ENCODE measurements at regions not wholly inside any gene's neighbourhood (a gene's known extent, or its start where the extent isn't known, plus 50 kb on each side); places are given as distances from the start of the nearest gene placed in this dataset.

DNA sequence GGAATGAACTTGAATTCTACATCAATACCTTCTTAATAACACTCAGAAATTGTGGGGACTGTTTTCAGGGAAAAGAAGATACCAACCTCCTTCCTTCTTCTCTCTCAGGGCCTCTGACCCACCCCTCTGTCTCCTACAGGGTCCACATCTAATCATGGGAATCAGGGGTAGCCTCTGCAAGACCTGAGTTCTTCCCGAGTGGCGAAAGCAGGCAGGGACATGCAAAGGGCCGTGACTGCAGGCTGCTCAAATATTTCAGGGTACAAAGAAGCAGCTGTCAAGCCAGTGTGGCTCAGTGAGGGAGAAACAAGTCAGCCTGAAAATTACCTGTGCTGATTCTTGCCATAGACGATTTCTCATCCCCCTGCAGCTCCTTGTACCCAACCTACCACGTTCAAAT is 123.1 kb upstream of the PARP11 start:
- H3K4me2 ChIP-seq (ENCODE audit: unreplicated experiment): no peak overlapping the region
- H3K4me3 ChIP-seq: no peak overlapping the region
- H3K36me3 ChIP-seq (ENCODE audit: low read depth): no peaks in the 10 kb centered on the region
- 17 to 20% methylated on average over 5 of the region's 5 CpGs for WGBS, 2 experiments (ENCODE audit: low coverage in 1 of 2, low lambda C conversion rate in 2 of 2, missing lambda C conversion rate in 2 of 2)
- no peak overlapping the region for H2AFZ ChIP-seq
- H3K27ac ChIP-seq: no peak overlapping the region
- H3K9ac ChIP-seq: no peak overlapping the region
- H3K9me2 ChIP-seq (ENCODE audit: insufficient read depth): no peaks in the 10 kb centered on the region
- in situ Hi-C loops (cut with MboI): no loop called here
- no peaks in the 10 kb centered on the region for H3K79me2 ChIP-seq (ENCODE audit: insufficient read depth)
- peaks cover 18% of the 10 kb centered on the region for H3K27me3 ChIP-seq (replicated peaks; ENCODE audit: insufficient read depth)
- H3K4me1 ChIP-seq (ENCODE audit: insufficient read depth): no peaks in the 10 kb centered on the region
- no peaks in the 10 kb centered on the region for H3K9me3 ChIP-seq (ENCODE audit: low read depth)
- H4K20me1 ChIP-seq (ENCODE audit: insufficient read depth): no peaks in the 10 kb centered on the region
- DNase-seq: no peak
- TF ChIP-seq EZH2 (IDR thresholded peaks at IDR 0.05; ENCODE audit: insufficient read depth, poor library complexity, severe bottlenecking) (no peak), EZH2phosphoT487 (IDR thresholded peaks at IDR 0.05; ENCODE audit: insufficient read depth, low read depth) (no peak)
- no peaks in the 10 kb centered on the region for H3F3A ChIP-seq (ENCODE audit: insufficient read depth)

DNA sequence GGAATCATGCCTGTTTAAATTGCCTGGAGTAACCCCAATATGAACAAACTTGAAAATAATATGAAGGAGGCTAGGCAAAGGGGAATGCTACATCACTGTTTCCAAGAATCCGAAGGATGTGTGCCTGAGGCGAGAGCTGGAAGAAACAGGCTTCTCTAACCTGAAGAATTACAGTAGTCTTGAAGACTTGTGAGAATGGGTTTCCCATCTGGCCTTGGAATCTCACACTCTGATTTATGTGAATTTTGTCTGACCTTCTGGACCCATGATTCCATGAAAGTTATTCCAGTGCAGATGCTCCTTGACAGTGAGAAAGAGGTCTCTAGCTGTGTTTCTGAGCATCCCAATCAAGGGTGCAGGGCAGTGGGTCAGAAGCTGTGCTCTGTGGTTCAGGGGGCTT is 122.1 kb upstream of the PARP11 start:
- no peaks in the 10 kb centered on the region for H4K20me1 ChIP-seq (ENCODE audit: insufficient read depth)
- peaks cover 20% of the 10 kb centered on the region for H3K27me3 ChIP-seq (replicated peaks; ENCODE audit: insufficient read depth)
- no peak for TF ChIP-seq EZH2phosphoT487 (IDR thresholded peaks at IDR 0.05; ENCODE audit: insufficient read depth, low read depth)
- TF ChIP-seq EZH2 (IDR thresholded peaks at IDR 0.05; ENCODE audit: insufficient read depth, poor library complexity, severe bottlenecking): no peak
- no peaks in the 10 kb centered on the region for H3K4me1 ChIP-seq (ENCODE audit: insufficient read depth)
- H3K9me3 ChIP-seq (ENCODE audit: low read depth): no peaks in the 10 kb centered on the region
- no peaks in the 10 kb centered on the region for H3K79me2 ChIP-seq (ENCODE audit: insufficient read depth)
- in situ Hi-C loops (cut with MboI): no loop called here
- no peaks in the 10 kb centered on the region for H3K9me2 ChIP-seq (ENCODE audit: insufficient read depth)
- H3K4me2 ChIP-seq (ENCODE audit: unreplicated experiment): no peak overlapping the region
- no peaks in the 10 kb centered on the region for H3K36me3 ChIP-seq (ENCODE audit: low read depth)
- H3K27ac ChIP-seq: no peak overlapping the region
- no peaks in the 10 kb centered on the region for H3F3A ChIP-seq (ENCODE audit: insufficient read depth)
- no peak overlapping the region for H2AFZ ChIP-seq
- no peak for DNase-seq
- 51 to 57% methylated on average over 2 of the region's 2 CpGs for WGBS, 2 experiments (ENCODE audit: low coverage in 1 of 2, low lambda C conversion rate in 2 of 2, missing lambda C conversion rate in 2 of 2)
- H3K9ac ChIP-seq: no peak overlapping the region
- H3K4me3 ChIP-seq: no peak overlapping the region

DNA sequence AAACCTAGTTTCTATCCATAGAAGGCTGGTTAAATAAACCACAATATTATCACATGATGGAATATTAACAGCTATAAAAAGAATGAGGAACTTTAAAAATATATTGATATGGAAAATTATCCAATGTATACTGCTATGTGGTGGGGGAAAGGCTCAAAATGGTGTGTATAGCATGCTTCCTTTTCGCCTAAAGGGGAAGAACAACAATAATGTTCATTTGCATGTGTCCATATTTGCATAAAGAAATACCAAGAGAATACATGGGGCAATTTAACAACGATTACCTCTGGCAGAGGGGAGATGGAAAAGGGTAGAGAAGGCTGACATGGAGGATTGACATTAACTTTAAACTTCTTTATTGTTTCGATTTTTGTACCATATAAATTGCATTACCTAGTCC is 121.3 kb upstream of the PARP11 start:
- Histone ChIP-seq H4K20me1 (ENCODE audit: insufficient read depth) (no peaks in the 10 kb centered on the region), H3F3A (ENCODE audit: insufficient read depth) (no peaks in the 10 kb centered on the region)

DNA sequence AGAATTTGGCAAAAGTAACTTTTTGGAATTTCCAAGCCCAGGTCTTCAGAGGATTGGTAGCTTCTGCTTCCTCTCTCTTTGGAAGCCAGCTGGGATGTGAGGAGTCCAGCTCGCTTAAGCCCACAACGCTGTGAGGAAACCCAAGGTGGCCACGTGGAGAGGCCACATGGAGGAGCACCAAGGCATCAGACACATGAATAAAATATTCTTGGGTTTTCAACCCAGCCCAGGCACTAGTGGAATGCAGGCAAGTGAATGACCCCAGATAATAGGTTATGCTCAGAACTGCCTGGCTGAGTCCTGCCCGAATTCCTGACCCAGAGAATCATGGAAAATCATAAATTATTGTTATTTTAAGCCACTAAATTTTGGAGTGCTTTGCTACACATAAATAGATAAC is 119.7 kb upstream of the PARP11 start:
- Histone ChIP-seq H3F3A (ENCODE audit: insufficient read depth) (no peaks in the 10 kb centered on the region), H3K9me2 (ENCODE audit: insufficient read depth) (no peaks in the 10 kb centered on the region), H3K36me3 (ENCODE audit: low read depth) (no peaks in the 10 kb centered on the region), H3K9ac (no peak overlapping the region), H3K4me1 (ENCODE audit: insufficient read depth) (no peaks in the 10 kb centered on the region), H3K27me3 (replicated peaks; ENCODE audit: insufficient read depth) (peaks cover 28% of the 10 kb centered on the region), H3K27ac (no peak overlapping the region), H3K9me3 (ENCODE audit: low read depth) (no peaks in the 10 kb centered on the region), H3K4me2 (ENCODE audit: unreplicated experiment) (no peak overlapping the region), H4K20me1 (ENCODE audit: insufficient read depth) (no peaks in the 10 kb centered on the region), H3K4me3 (no peak overlapping the region), H3K79me2 (ENCODE audit: insufficient read depth) (no peaks in the 10 kb centered on the region), H2AFZ (no peak overlapping the region)
- in situ Hi-C loops (cut with MboI): no loop called here
- 17 to 26% methylated on average over 4 of the region's 4 CpGs for WGBS, 2 experiments (ENCODE audit: low coverage in 1 of 2, low lambda C conversion rate in 2 of 2, missing lambda C conversion rate in 2 of 2)
- no peak for TF ChIP-seq EZH2 (IDR thresholded peaks at IDR 0.05; ENCODE audit: insufficient read depth, poor library complexity, severe bottlenecking)
- TF ChIP-seq EZH2phosphoT487 (IDR thresholded peaks at IDR 0.05; ENCODE audit: insufficient read depth, low read depth): no peak
- DNase-seq: no peak

More for the DNA sequence above, 121.3 kb upstream of the PARP11 start:
- H3K4me1 ChIP-seq (ENCODE audit: insufficient read depth): no peaks in the 10 kb centered on the region
- no peaks in the 10 kb centered on the region for H3K9me3 ChIP-seq (ENCODE audit: low read depth)
- H2AFZ ChIP-seq: no peak overlapping the region
- no peaks in the 10 kb centered on the region for H3K79me2 ChIP-seq (ENCODE audit: insufficient read depth)
- no peak overlapping the region for H3K9ac ChIP-seq
- 8 to 18% methylated on average over 3 of the region's 3 CpGs for WGBS, 2 experiments (ENCODE audit: low coverage in 1 of 2, low lambda C conversion rate in 2 of 2, missing lambda C conversion rate in 2 of 2)
- no peak for DNase-seq
- in situ Hi-C loops (cut with MboI): no loop called here
- H3K36me3 ChIP-seq (ENCODE audit: low read depth): no peaks in the 10 kb centered on the region
- H3K9me2 ChIP-seq (ENCODE audit: insufficient read depth): no peaks in the 10 kb centered on the region
- H3K4me3 ChIP-seq: no peak overlapping the region
- no peak for TF ChIP-seq EZH2 (IDR thresholded peaks at IDR 0.05; ENCODE audit: insufficient read depth, poor library complexity, severe bottlenecking)
- no peak for TF ChIP-seq EZH2phosphoT487 (IDR thresholded peaks at IDR 0.05; ENCODE audit: insufficient read depth, low read depth)
- peaks cover 27% of the 10 kb centered on the region for H3K27me3 ChIP-seq (replicated peaks; ENCODE audit: insufficient read depth)
- no peak overlapping the region for H3K4me2 ChIP-seq (ENCODE audit: unreplicated experiment)
- no peak overlapping the region for H3K27ac ChIP-seq
